ENCODE measurements at regions not wholly inside any gene's neighbourhood (a gene's known extent, or its start where the extent isn't known, plus 50 kb on each side); places are given as distances from the start of the nearest gene placed in this dataset.
A peak's percentile ranks its signal among the peaks of the same experiment; 100 is the strongest.
"Not testable (repeated sequence)": the region's sequence is repeated elsewhere in the genome, so short reads cannot be mapped to it uniquely, and the experiment has no call there.

DNA sequence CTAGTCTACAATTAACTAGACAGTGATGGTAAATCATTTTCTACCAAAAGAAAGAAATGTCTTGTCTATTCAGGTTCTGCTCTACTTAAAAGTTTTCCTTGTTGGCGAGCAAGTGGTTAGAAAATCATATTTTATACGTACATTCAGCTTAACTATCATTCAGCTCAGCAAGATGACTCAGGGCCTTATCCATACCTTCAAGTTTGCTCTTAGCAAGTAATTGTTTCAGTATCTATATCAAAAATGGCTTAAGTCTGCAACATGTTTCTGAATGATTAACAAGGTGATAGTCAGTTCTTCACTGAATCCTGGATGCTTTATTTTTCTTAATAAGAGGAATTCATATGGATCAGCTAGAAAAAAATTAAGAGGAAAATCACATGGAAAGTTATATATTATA lies 90.8 kb upstream of the TP53BP2 start:
- not testable (repeated sequence) for H3K4me3 ChIP-seq (ENCODE audit: low read depth, low read length); DNase-seq (ENCODE audit: low read depth); H3K36me3 ChIP-seq (ENCODE audit: control insufficient read depth, insufficient read depth, low read length); FAIRE-seq; H3K27me3 ChIP-seq (ENCODE audit: control insufficient read depth, insufficient read depth, low read length)

DNA sequence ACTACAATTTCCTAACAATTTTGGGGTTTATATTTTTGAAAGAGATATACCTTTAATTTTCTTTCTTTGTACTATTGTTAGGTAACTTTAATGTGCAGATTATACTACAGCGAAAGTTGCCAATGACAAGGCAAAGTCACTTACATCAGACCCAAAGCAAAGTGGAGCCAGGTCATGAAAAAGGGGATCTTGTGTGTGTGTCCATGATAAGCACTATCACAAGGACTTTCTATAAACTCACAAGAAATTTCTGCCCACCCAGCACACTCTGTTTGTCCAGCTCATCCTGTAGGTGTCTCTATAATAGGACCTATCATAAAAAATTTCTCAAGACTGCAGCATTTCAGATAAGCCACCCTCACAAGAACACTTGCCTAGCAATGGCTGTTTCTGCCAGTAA lies 85.7 kb upstream of the TP53BP2 start:
- not testable (repeated sequence) for H3K4me3 ChIP-seq (ENCODE audit: low read depth, low read length); DNase-seq (ENCODE audit: low read depth); H3K27me3 ChIP-seq (ENCODE audit: control insufficient read depth, insufficient read depth, low read length); FAIRE-seq; H3K36me3 ChIP-seq (ENCODE audit: control insufficient read depth, insufficient read depth, low read length)

DNA sequence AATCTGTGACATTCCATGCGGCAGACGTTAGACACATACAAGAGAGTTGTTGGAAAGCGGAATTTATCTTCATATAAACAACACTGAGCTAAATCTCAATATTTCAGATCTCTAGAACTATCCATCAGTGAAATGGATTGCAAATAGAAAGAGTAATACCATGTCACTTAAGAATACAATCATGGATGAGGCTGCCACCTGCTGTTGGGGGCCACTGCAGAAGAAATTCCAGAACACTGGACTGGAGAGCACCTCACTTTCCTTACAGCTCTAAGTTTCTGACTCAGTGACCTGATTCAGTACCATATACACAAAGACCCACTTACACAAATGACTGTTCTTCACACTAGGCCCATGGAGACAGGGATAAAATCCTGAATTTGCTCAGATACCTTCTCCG lies 75.1 kb upstream of the TP53BP2 start:
- not testable (repeated sequence) for H3K27me3 ChIP-seq (ENCODE audit: control insufficient read depth, insufficient read depth, low read length); H3K36me3 ChIP-seq (ENCODE audit: control insufficient read depth, insufficient read depth, low read length); FAIRE-seq; DNase-seq (ENCODE audit: low read depth); H3K4me3 ChIP-seq (ENCODE audit: low read depth, low read length)

DNA sequence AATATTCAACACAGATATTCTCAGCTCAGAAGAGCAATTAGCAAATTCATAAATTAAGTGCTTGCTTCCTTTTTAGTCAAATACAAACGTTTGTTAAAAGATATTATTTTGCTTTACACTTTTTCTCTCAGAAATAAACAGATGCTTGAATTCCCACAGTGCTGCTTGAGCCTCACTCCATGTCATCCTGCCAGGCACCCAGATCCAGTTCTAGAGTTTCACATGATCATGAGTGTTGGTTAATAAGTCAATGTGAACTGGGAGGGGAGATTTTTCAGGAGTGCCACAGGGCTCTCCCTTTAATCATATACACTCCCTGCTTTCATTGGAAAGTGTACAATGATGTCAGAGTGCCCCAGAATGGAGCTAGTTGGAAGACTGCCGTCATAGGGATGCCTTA lies 69.7 kb upstream of the TP53BP2 start:
- not testable (repeated sequence) for H3K36me3 ChIP-seq (ENCODE audit: control insufficient read depth, insufficient read depth, low read length); DNase-seq (ENCODE audit: low read depth); H3K27me3 ChIP-seq (ENCODE audit: control insufficient read depth, insufficient read depth, low read length); FAIRE-seq; H3K4me3 ChIP-seq (ENCODE audit: low read depth, low read length)

DNA sequence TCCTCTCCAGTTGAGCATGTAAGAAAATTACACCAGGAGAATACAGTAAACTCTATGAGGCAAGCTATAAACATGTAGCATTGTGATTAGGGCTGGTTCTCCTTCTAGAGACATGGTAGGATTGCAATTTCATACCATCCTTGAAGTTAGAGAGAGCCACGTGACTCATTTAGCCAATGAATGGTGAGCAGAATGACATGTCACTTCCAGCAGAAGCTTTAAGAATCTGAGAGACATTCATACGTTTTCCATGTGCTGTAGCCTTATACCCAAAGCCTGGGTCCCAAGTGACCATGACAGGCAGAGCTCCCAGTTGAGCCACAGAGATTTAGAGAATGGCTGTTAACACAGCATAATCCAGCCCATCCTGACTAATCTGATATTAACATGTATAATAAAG lies 68.0 kb upstream of the TP53BP2 start:
- H3K27me3 ChIP-seq (ENCODE audit: control insufficient read depth, insufficient read depth, low read length); H3K4me3 ChIP-seq (ENCODE audit: low read depth, low read length); DNase-seq (ENCODE audit: low read depth); H3K36me3 ChIP-seq (ENCODE audit: control insufficient read depth, insufficient read depth, low read length); FAIRE-seq: not testable (repeated sequence)

DNA sequence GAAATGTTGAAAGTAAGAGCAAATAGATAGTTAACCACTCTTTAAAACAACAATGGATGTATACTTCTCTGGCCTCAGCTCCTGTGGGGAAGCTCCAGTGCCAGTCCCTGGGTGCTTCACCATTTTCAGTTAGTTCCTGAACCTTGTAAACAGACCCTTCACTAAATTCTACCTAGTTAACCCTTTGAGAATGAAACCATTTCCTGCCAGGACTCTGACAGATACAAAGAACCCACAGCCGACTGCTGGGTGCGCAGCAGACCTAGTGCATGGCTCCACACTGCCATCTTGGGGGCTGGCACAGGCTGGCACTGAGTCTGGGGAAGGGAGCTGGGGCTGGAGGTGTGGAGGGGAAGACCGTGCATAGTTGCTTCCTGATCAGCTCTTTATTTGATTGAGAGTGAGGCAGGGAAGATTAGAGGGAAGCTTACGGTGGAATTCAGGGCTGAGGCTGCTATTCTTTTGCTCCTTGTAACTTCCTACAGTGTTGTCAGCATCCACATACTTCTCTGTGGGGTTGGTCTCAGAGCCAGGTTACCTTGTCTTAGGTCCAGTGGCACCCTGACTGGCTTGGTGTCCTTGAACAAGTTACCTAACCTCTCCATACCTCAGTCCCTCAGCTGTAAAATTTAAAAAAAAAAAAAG lies 62.3 kb upstream of the TP53BP2 start:
- DNase-seq (ENCODE audit: low read depth); H3K27me3 ChIP-seq (ENCODE audit: control insufficient read depth, insufficient read depth, low read length); FAIRE-seq; H3K36me3 ChIP-seq (ENCODE audit: control insufficient read depth, insufficient read depth, low read length); H3K4me3 ChIP-seq (ENCODE audit: low read depth, low read length): not testable (repeated sequence)
- TF ChIP-seq, protein P1, sequence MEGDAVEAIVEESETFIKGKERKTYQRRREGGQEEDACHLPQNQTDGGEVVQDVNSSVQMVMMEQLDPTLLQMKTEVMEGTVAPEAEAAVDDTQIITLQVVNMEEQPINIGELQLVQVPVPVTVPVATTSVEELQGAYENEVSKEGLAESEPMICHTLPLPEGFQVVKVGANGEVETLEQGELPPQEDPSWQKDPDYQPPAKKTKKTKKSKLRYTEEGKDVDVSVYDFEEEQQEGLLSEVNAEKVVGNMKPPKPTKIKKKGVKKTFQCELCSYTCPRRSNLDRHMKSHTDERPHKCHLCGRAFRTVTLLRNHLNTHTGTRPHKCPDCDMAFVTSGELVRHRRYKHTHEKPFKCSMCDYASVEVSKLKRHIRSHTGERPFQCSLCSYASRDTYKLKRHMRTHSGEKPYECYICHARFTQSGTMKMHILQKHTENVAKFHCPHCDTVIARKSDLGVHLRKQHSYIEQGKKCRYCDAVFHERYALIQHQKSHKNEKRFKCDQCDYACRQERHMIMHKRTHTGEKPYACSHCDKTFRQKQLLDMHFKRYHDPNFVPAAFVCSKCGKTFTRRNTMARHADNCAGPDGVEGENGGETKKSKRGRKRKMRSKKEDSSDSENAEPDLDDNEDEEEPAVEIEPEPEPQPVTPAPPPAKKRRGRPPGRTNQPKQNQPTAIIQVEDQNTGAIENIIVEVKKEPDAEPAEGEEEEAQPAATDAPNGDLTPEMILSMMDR (IDR thresholded peaks at IDR 0.05; ENCODE audit: insufficient read depth, low read length, severe bottlenecking), result peak; percentile 20

DNA sequence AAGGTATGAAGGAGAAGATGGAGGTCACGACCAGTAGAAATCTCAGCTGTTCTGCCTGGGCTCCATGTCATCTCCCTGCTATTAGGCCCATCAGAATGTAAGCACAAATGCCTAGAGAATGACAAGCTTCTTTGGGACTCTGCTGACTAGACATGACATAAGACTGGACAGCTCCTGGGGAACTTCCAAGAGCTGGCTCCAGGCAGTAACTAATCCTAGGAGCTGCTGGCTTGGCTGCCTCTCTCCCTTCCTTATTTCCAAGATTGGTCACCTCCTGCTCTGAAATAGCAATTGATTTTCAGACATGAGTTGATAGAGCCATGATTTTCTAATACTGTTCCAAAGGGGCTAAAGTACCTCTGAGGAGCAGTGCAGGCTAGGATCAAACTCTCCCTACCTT lies 57.5 kb upstream of the TP53BP2 start:
- not testable (repeated sequence) for FAIRE-seq; H3K27me3 ChIP-seq (ENCODE audit: control insufficient read depth, insufficient read depth, low read length); DNase-seq (ENCODE audit: low read depth); H3K36me3 ChIP-seq (ENCODE audit: control insufficient read depth, insufficient read depth, low read length); H3K4me3 ChIP-seq (ENCODE audit: low read depth, low read length)

DNA sequence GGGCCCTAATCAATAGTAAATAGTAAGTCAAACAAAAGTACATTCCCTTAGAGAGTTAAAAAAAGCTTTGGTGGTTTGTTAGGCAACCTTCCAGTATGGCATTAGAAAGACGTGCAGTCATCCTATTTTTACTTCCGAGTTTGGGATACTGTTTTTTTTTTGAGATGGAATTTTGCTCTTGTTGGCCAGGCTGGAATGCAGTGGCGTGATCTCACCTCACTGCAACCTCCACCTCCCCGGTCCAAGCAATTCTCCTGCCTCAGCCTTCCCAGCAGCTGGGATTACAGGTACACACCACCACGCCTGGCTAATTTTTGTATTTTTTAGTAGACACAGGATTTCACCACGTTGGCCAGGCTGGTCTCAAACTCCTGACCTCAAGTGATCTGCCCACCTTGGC lies 54.0 kb upstream of the TP53BP2 start:
- H3K27me3 ChIP-seq (ENCODE audit: control insufficient read depth, insufficient read depth, low read length); H3K36me3 ChIP-seq (ENCODE audit: control insufficient read depth, insufficient read depth, low read length); FAIRE-seq; H3K4me3 ChIP-seq (ENCODE audit: low read depth, low read length): not testable (repeated sequence)
- DNase-seq (ENCODE audit: low read depth), result peak; percentile 50

DNA sequence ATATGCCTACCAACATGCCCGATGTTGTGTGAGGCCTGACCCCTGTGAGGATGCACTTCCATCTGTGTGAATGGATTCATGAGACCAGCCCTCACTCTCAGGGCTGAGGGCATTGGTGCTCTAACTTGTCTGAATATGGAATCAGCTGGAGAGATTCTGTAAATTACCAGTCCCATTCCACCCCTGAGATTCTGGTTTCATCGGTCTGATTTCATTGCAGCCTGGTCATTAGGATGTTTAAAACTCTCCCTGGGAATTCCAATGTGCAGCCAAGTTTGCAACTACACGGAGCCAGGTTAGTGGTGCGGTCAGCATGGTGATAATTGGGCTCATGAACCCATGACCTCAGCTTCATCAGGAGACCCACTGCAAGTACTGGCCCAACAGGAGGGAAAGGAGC lies 51.4 kb upstream of the TP53BP2 start:
- H3K27me3 ChIP-seq (ENCODE audit: control insufficient read depth, insufficient read depth, low read length); H3K36me3 ChIP-seq (ENCODE audit: control insufficient read depth, insufficient read depth, low read length); H3K4me3 ChIP-seq (ENCODE audit: low read depth, low read length); FAIRE-seq; DNase-seq (ENCODE audit: low read depth): not testable (repeated sequence)

DNA sequence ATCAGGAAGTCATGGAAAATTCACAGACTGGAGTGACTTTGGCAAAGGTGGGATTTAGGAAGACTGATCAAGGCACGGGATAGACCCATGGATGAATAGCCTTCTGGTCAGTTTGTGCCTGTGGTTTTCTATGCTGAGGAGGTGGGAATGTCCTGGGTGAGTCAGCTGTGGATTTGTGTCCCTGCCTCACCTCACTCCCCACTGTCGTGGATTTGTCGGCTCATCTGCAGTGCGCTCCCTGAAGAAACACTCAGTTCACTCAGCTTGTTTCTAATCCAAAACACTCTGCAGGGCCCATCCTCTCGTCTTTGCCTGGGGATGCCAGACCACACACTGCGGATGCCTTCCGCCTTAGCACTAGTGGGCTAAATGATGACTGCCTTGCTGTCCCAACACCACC lies 50.2 kb upstream of the TP53BP2 start:
- H3K36me3 ChIP-seq (ENCODE audit: control insufficient read depth, insufficient read depth, low read length); H3K27me3 ChIP-seq (ENCODE audit: control insufficient read depth, insufficient read depth, low read length); FAIRE-seq; H3K4me3 ChIP-seq (ENCODE audit: low read depth, low read length); DNase-seq (ENCODE audit: low read depth): not testable (repeated sequence)

All from bronchial epithelial cell (primary cell).